H1 (cell line): ENCODE measurements at regions not wholly inside any gene's neighbourhood (a gene's known extent, or its start where the extent isn't known, plus 50 kb on each side); places are given as distances from the start of the nearest gene placed in this dataset.

Experiments used
- CTCF ChIA-PET: fragments of 300-600 bp; sonication (Branson Sonifier 250); formaldehyde crosslinking; loops from one replicate; lab custom pipeline; 2021; ENCODE audit not compliant: partially characterized antibody; lab: Charles Lee
- POLR2A ChIA-PET: fragments of 300-600 bp; sonication (Branson Sonifier 250); formaldehyde crosslinking; loops from one replicate; lab custom pipeline; 2021; ENCODE audit warnings: inconsistent platforms; ENCODE audit not compliant: partially characterized antibody; lab: Charles Lee
- DNase-seq, 2 experiments: peaks; one replicate each; pipeline versions ENCODE4 v3.0.0 to v3.0.0-alpha.2; 2010 to 2022; ENCODE audit warnings: low spot score in 2 of 2, low read depth in 1 of 2, mixed read lengths in 1 of 2
- FAIRE-seq: peaks from 2 replicates; lab custom pipeline; 2011; peaks lifted over from hg19 to GRCh38; lab: Jason Lieb, UNC
- H2AFZ ChIP-seq: 2 replicates; pipeline ENCODE4 v1.8.1; 2012; ENCODE audit warnings: low read length, inconsistent platforms
- H2AK5ac ChIP-seq: 2 replicates; pipeline ENCODE4 v1.6.1; 2013; ENCODE audit warnings: low read depth, low read length
- H2BK120ac ChIP-seq: replicated peaks from 2 replicates; pipeline ENCODE3; 2013; ENCODE audit warnings: low read depth, low read length, inconsistent platforms
- H2BK12ac ChIP-seq: 2 replicates; pipeline ENCODE4 v1.6.1; 2013; ENCODE audit warnings: low read depth, low read length
- H2BK15ac ChIP-seq: 2 replicates; pipeline ENCODE4 v1.6.1; 2013; ENCODE audit warnings: low read length
- H2BK20ac ChIP-seq: 2 replicates; pipeline ENCODE4 v1.6.1; 2013; ENCODE audit warnings: low read length
- H2BK5ac ChIP-seq: 2 replicates; pipeline ENCODE4 v1.6.1; 2013; ENCODE audit warnings: low read depth, low read length
- H3K14ac ChIP-seq: 2 replicates; pipeline ENCODE4 v1.6.1; 2013; ENCODE audit warnings: inconsistent platforms; ENCODE audit not compliant: insufficient read length
- H3K18ac ChIP-seq: 2 replicates; pipeline ENCODE4 v1.6.1; 2013; ENCODE audit warnings: low read length; ENCODE audit errors: extremely low read depth
- H3K23ac ChIP-seq: 2 replicates; pipeline ENCODE4 v1.6.1; 2013; ENCODE audit warnings: inconsistent platforms; ENCODE audit not compliant: insufficient read length
- H3K23me2 ChIP-seq: 2 replicates; pipeline ENCODE4 v1.6.1; 2013; ENCODE audit warnings: low read depth, low read length
- H3K27ac ChIP-seq: 2 replicates; pipeline ENCODE4 v1.6.1; 2011; ENCODE audit warnings: low read depth, low read length, inconsistent platforms
- H3K27me3 ChIP-seq, 4 experiments: replicated peaks in 1 of 4; 1 replicate in 1 of 4; 2 replicates in 3 of 4; pipeline versions ENCODE4 v1.6.1 to v1.8.1; 2011 to 2013; ENCODE audit warnings: low read length in 3 of 4, mild to moderate bottlenecking in 3 of 4, inconsistent platforms in 2 of 4, mixed read lengths in 2 of 4, moderate library complexity in 1 of 4; ENCODE audit not compliant: control insufficient read depth in 3 of 4, insufficient read depth in 3 of 4; ENCODE audit errors: extremely low read depth in 1 of 4
- H3K36me3 ChIP-seq, 4 experiments: 2 replicates each; pipeline versions ENCODE4 v1.6.1 to v1.8.1; 2011 to 2013; ENCODE audit warnings: mild to moderate bottlenecking in 4 of 4, low read length in 3 of 4, moderate library complexity in 2 of 4, control low read depth in 1 of 4, inconsistent platforms in 1 of 4; ENCODE audit not compliant: insufficient read depth in 4 of 4, control insufficient read depth in 2 of 4
- H3K4ac ChIP-seq: replicated peaks from 2 replicates; pipeline ENCODE3; 2013; ENCODE audit warnings: low read length, low read depth, mixed read lengths, inconsistent platforms; ENCODE audit not compliant: insufficient read length
- H3K4me1 ChIP-seq, 4 experiments: replicated peaks in 1 of 4; 1 replicate in 1 of 4; 2 replicates in 3 of 4; pipeline versions ENCODE4 v1.6.1 to v1.8.1; 2011 to 2013; ENCODE audit warnings: low read length in 3 of 4, inconsistent platforms in 2 of 4, mixed read lengths in 1 of 4; ENCODE audit not compliant: insufficient read depth in 4 of 4, control insufficient read depth in 3 of 4
- H3K4me2 ChIP-seq, 2 experiments: 2 replicates each; pipeline versions ENCODE4 v1.6.1 to v1.8.1; 2011 to 2013; ENCODE audit warnings: low read depth in 2 of 2, low read length in 2 of 2, control low read depth in 1 of 2, inconsistent platforms in 1 of 2, mild to moderate bottlenecking in 1 of 2; ENCODE audit not compliant: insufficient read depth in 1 of 2
- H3K4me3 ChIP-seq, 4 experiments: fragments of 200-600, 300-600 bp in 1 of 4; sonication (generic), shearing (Covaris generic), sonication (Bioruptor Twin) in 1 of 4; 2 replicates each; pipeline versions ENCODE4 v1.5.1 to v1.8.1; 2011 to 2016; ENCODE audit warnings: low read length in 4 of 4, low read depth in 3 of 4, control low read depth in 2 of 4, inconsistent platforms in 2 of 4, mild to moderate bottlenecking in 2 of 4, mixed read lengths in 1 of 4, moderate library complexity in 1 of 4; ENCODE audit not compliant: insufficient read depth in 2 of 4; ENCODE audit errors: extremely low read depth in 1 of 4
- H3K56ac ChIP-seq: replicated peaks from 2 replicates; pipeline ENCODE3; 2013; ENCODE audit warnings: low read depth, mild to moderate bottlenecking, mixed read lengths, low read length, inconsistent platforms; ENCODE audit not compliant: insufficient read length
- H3K79me1 ChIP-seq: 2 replicates; pipeline ENCODE4 v1.6.1; 2013; ENCODE audit warnings: low read depth, low read length, control low read depth
- H3K79me2 ChIP-seq, 2 experiments: 2 replicates each; pipeline versions ENCODE4 v1.6.1 to v1.8.1; 2012 to 2013; ENCODE audit warnings: low read length in 2 of 2, mild to moderate bottlenecking in 2 of 2, inconsistent platforms in 1 of 2; ENCODE audit not compliant: insufficient read depth in 2 of 2, control insufficient read depth in 1 of 2
- H3K9ac ChIP-seq, 4 experiments: replicated peaks in 1 of 4; 1 replicate in 1 of 4; 2 replicates in 3 of 4; pipeline versions ENCODE4 v1.6.1 to v1.8.1; 2011 to 2013; ENCODE audit warnings: low read depth in 3 of 4, low read length in 3 of 4, control low read depth in 2 of 4, mild to moderate bottlenecking in 2 of 4, moderate library complexity in 2 of 4, inconsistent platforms in 1 of 4; ENCODE audit errors: extremely low read depth in 1 of 4
- H3K9me3 ChIP-seq, 2 experiments: 2 replicates each; pipeline versions ENCODE4 v1.6.1 to v1.8.1; 2012 to 2013; ENCODE audit warnings: mild to moderate bottlenecking in 2 of 2, moderate library complexity in 2 of 2, control low read depth in 1 of 2, inconsistent platforms in 1 of 2, low read depth in 1 of 2, low read length in 1 of 2, mixed read lengths in 1 of 2; ENCODE audit not compliant: insufficient read depth in 2 of 2
- H4K20me1 ChIP-seq, 2 experiments: replicated peaks in 1 of 2; 2 replicates each; pipeline versions ENCODE3 to v1.8.1; 2011 to 2013; ENCODE audit warnings: inconsistent platforms in 2 of 2, low read length in 2 of 2, mild to moderate bottlenecking in 1 of 2; ENCODE audit not compliant: insufficient read depth in 2 of 2, control insufficient read depth in 1 of 2
- H4K5ac ChIP-seq: 2 replicates; pipeline ENCODE4 v1.6.1; 2013; ENCODE audit warnings: low read length, low read depth, mixed read lengths, inconsistent platforms; ENCODE audit not compliant: insufficient read length
- H4K8ac ChIP-seq: 2 replicates; pipeline ENCODE4 v1.8.0; 2013; ENCODE audit warnings: mild to moderate bottlenecking, moderate library complexity, low read length, inconsistent platforms; ENCODE audit not compliant: insufficient read depth; ENCODE audit errors: extremely low read depth
- H4K91ac ChIP-seq: replicated peaks from 2 replicates; pipeline ENCODE3; 2013; ENCODE audit warnings: low read length, mixed read lengths, inconsistent platforms; ENCODE audit not compliant: insufficient read length
- ATF3 ChIP-seq: IDR thresholded peaks from 2 replicates; pipeline ENCODE4 v1.6.1; 2011; ENCODE audit warnings: low read depth, mild to moderate bottlenecking, low read length; ENCODE audit not compliant: insufficient read depth
- BRCA1 ChIP-seq: IDR thresholded peaks from 2 replicates; pipeline ENCODE4 v1.6.1; 2012; ENCODE audit warnings: low read depth, low read length, improper control_type of control experiment
- CTCF ChIP-seq, 3 experiments: IDR thresholded peaks; 1 replicate in 2 of 3; 2 replicates in 1 of 3; pipeline versions ENCODE4 v1.5.1 to v1.6.1; 2011; ENCODE audit warnings: low read length in 3 of 3, mild to moderate bottlenecking in 3 of 3, inconsistent platforms in 2 of 3, low read depth in 1 of 3, moderate library complexity in 1 of 3; ENCODE audit not compliant: insufficient read depth in 1 of 3; ENCODE audit errors: control extremely low read depth in 1 of 3
- E2F6 ChIP-seq: IDR thresholded peaks from 2 replicates; pipeline ENCODE4 v1.6.1; 2012; ENCODE audit warnings: inconsistent platforms
- EGR1 ChIP-seq: IDR thresholded peaks from 2 replicates; pipeline ENCODE4 v1.6.1; 2011; ENCODE audit warnings: low read depth, low read length, borderline replicate concordance
- POU5F1 ChIP-seq: IDR thresholded peaks from 2 replicates; pipeline ENCODE4 v1.6.1; 2011; ENCODE audit warnings: low read depth, mild to moderate bottlenecking, low read length, moderate library complexity
- TAF1 ChIP-seq: IDR thresholded peaks from 2 replicates; pipeline ENCODE4 v1.6.1; 2011; ENCODE audit warnings: mild to moderate bottlenecking, low read depth, low read length
- TEAD4 ChIP-seq: IDR thresholded peaks from 2 replicates; pipeline ENCODE4 v1.6.1; 2012; ENCODE audit warnings: low read depth, low read length, inconsistent platforms, mixed read lengths
- ZNF274 ChIP-seq: IDR thresholded peaks from 2 replicates; pipeline ENCODE4 v1.7.0; 2012; ENCODE audit warnings: low read length, borderline replicate concordance; ENCODE audit errors: extremely low read depth
- WGBS, 2 experiments: shearing (Covaris generic) in 1 of 2; methylation state at CpG; one replicate each; pipeline versions ENCODE4 v1.1.6 to v1.1.7; 2013 to 2015; ENCODE audit warnings: low lambda C conversion rate in 2 of 2, mixed read lengths in 2 of 2, inconsistent platforms in 1 of 2, low coverage in 1 of 2, missing lambda C conversion rate in 1 of 2; ENCODE audit not compliant: insufficient replicate concordance in 2 of 2, insufficient coverage in 1 of 2, insufficient read length in 1 of 2; ENCODE audit errors: extremely low coverage in 1 of 2, missing lambda C conversion rate in 1 of 2; 5-methylcytosine and 5-hydroxymethylcytosine counted together

DNA sequence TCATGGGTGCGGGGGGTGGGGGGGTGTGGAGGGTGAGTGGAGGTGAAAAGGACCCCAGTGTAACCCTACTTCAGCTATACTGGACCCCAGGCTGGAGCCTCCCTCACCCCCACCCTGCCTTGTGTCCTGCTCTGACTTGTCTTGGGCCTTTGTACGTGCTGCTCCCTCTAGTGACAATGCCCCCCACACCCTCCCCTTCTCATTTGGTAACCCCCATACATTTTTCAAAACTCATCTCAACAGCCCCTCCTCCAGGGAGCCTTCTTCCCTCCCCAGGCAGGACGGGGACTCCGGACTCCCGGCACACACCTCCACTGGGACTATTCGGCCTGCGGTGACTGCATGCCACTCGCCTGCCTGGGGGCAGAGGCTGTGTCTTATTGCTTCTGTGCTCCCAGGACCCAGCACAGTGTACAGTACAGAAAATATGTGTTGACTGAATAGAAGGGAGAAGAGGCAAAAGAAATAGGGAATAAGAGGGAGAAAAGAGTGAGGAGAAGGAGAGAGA lies 108.2 kb downstream of the VEGFA start:
- H2BK5ac ChIP-seq, result no peak overlapping the region
- no peak overlapping the region for H3K56ac ChIP-seq
- no peak overlapping the region for H2AK5ac ChIP-seq
- H2BK20ac ChIP-seq, result no peak overlapping the region
- H4K91ac ChIP-seq, result no peak overlapping the region
- H3K36me3 ChIP-seq, result no peaks in the 10 kb centered on the region
- H3K79me2 ChIP-seq, result no peaks in the 10 kb centered on the region
- H2BK12ac ChIP-seq, result no peak overlapping the region
- no peak overlapping the region for H3K4me2 ChIP-seq
- 79% methylated on average over 8 of the region's 8 CpGs; no CpG with 5 or more reads in 1 of the 2 experiments for WGBS, 2 experiments
- no peak overlapping the region for H3K27ac ChIP-seq
- H3K9me3 ChIP-seq, result no peaks in the 10 kb centered on the region
- H3K18ac ChIP-seq, result no peak overlapping the region
- H3K9ac ChIP-seq, result no peak overlapping the region
- H3K23me2 ChIP-seq, result no peaks in the 10 kb centered on the region
- H2AFZ ChIP-seq, result no peak overlapping the region
- no peaks in the 10 kb centered on the region for H3K79me1 ChIP-seq
- no peak overlapping the region for H2BK120ac ChIP-seq
- H3K14ac ChIP-seq, result no peak overlapping the region
- FAIRE-seq (no peak), DNase-seq (no peak)
- no peak overlapping the region for H2BK15ac ChIP-seq
- no peaks in the 10 kb centered on the region; a peak in 1 of 7 replicates for H3K27me3 ChIP-seq
- POLR2A ChIA-PET, result interaction anchor here (1.6 kb wide), 1 partner anchor 108 kb away, joined by 4 read pairs; the partner anchor contains the start of gene VEGFA
- no peak overlapping the region for H3K4ac ChIP-seq
- peaks cover 0 to 10% (median 1%) of the 10 kb centered on the region in 4 experiments; a peak in 5 of 7 replicates for H3K4me1 ChIP-seq
- H4K8ac ChIP-seq, result peak overlapping the region; percentile 52; the same call in 1 of the 2 replicates
- H3K4me3 ChIP-seq, result no peak overlapping the region
- H4K5ac ChIP-seq, result no peak overlapping the region
- CTCF ChIA-PET, result interaction anchor here (0.5 to 2.0 kb wide), 8 partner anchors 9 to 347 kb away, joined by 3 to 10 read pairs (median 4); partner anchors contain the start of gene VEGFA
- H4K20me1 ChIP-seq, result no peaks in the 10 kb centered on the region
- no peak overlapping the region for H3K23ac ChIP-seq
- TF ChIP-seq TAF1 (no peak), CTCF (IDR thresholded peaks at IDR 0.05; ENCODE audit: control extremely low read depth in 1 of 3, insufficient read depth in 1 of 3, low read depth in 1 of 3, low read length in 3 of 3) (no peak), EGR1 (no peak), ATF3 (no peak), ZNF274 (no peak), TEAD4 (no peak), BRCA1 (no peak), E2F6 (no peak), POU5F1 (no peak)
